IMR-90 (cell line): ENCODE measurements at regions not wholly inside any gene's neighbourhood (a gene's known extent, or its start where the extent isn't known, plus 50 kb on each side); places are given as distances from the start of the nearest gene placed in this dataset.

ENCODE experiments used
- ATAC-seq: fragments of 200-7000 bp; cut with Tn5 transposase; 2 replicates; pipeline ENCODE4 v1.9.1; 2020; ENCODE audit warnings: low read depth, mild to moderate bottlenecking, moderate library complexity
- BruUV-seq: library from RNA; stranded (reverse); fragments of 400-500 nt; replicated peaks from 2 replicates; lab custom pipeline; 2021; lab: Mats Ljungman, UMichigan
- CTCF ChIA-PET: fragments of 300-600 bp; formaldehyde crosslinking; extraction: SDS; loops from one replicate; lab custom pipeline; 2021; ENCODE audit warnings: antibody characterized with exemption; lab: Yijun Ruan, JAX
- POLR2A ChIA-PET: fragments of 300-600 bp; sonication (Branson Sonifier 250); formaldehyde crosslinking; loops from one replicate; lab custom pipeline; 2022; ENCODE audit warnings: antibody characterized with exemption; ENCODE audit not compliant: unreplicated experiment; lab: Charles Lee
- DNase-seq: peaks from one replicate; pipeline ENCODE4 v3.0.0; 2013
- H2AFZ ChIP-seq: replicated peaks from 2 replicates; pipeline ENCODE3; 2013; ENCODE audit warnings: low read length, mild to moderate bottlenecking; ENCODE audit not compliant: poor library complexity
- H2AK5ac ChIP-seq: 2 replicates; pipeline ENCODE4 v1.6.1; 2013; ENCODE audit warnings: low read depth, low read length, inconsistent platforms
- H2AK9ac ChIP-seq: replicated peaks from 2 replicates; pipeline ENCODE3; 2013; ENCODE audit warnings: mild to moderate bottlenecking, low read depth, low read length, moderate library complexity; ENCODE audit not compliant: poor library complexity
- H2BK120ac ChIP-seq: 2 replicates; pipeline ENCODE4 v1.6.1; 2013; ENCODE audit warnings: low read depth, low read length, inconsistent platforms
- H2BK15ac ChIP-seq: 3 replicates; pipeline ENCODE4 v1.6.1; 2013; ENCODE audit warnings: low read depth, low read length, inconsistent platforms
- H2BK20ac ChIP-seq: 2 replicates; pipeline ENCODE4 v1.6.1; 2013; ENCODE audit warnings: low read depth, mild to moderate bottlenecking, inconsistent platforms, low read length, moderate library complexity
- H2BK5ac ChIP-seq: 2 replicates; pipeline ENCODE4 v1.6.1; 2013; ENCODE audit warnings: mild to moderate bottlenecking, low read depth, low read length, inconsistent platforms; ENCODE audit not compliant: poor library complexity, severe bottlenecking
- H3K14ac ChIP-seq: replicated peaks from 2 replicates; pipeline ENCODE4 v1.6.1; 2013; ENCODE audit warnings: low read depth, low read length, inconsistent platforms
- H3K18ac ChIP-seq: 2 replicates; pipeline ENCODE4 v1.6.1; 2013; ENCODE audit warnings: low read depth, low read length, control low read depth
- H3K23ac ChIP-seq: 2 replicates; pipeline ENCODE4 v1.6.1; 2013; ENCODE audit warnings: low read depth, low read length, inconsistent platforms
- H3K27ac ChIP-seq: 2 replicates; pipeline ENCODE4 v1.5.1; 2013; ENCODE audit warnings: mild to moderate bottlenecking, control low read depth, low read length; ENCODE audit not compliant: insufficient read depth
- H3K27me3 ChIP-seq: 2 replicates; pipeline ENCODE4 v1.6.1; 2013; ENCODE audit warnings: low read length; ENCODE audit not compliant: control insufficient read depth, insufficient read depth
- H3K36me3 ChIP-seq: 2 replicates; pipeline ENCODE4 v1.6.1; 2013; ENCODE audit warnings: low read length, mixed read lengths; ENCODE audit not compliant: control insufficient read depth, insufficient read depth
- H3K4ac ChIP-seq: 2 replicates; pipeline ENCODE4 v1.6.1; 2013; ENCODE audit warnings: low read depth, low read length, inconsistent platforms
- H3K4me1 ChIP-seq: 2 replicates; pipeline ENCODE4 v1.6.1; 2013; ENCODE audit warnings: low read length, mixed read lengths; ENCODE audit not compliant: control insufficient read depth, insufficient read depth
- H3K4me2 ChIP-seq: 2 replicates; pipeline ENCODE4 v1.6.1; 2013; ENCODE audit warnings: low read depth, mild to moderate bottlenecking, control low read depth, low read length, moderate library complexity
- H3K4me3 ChIP-seq: 2 replicates; pipeline ENCODE4 v1.5.1; 2013; ENCODE audit warnings: low read depth, mild to moderate bottlenecking, control low read depth, low read length, moderate library complexity; ENCODE audit not compliant: insufficient read depth
- H3K56ac ChIP-seq: 2 replicates; pipeline ENCODE4 v1.6.1; 2013; ENCODE audit warnings: low read length, inconsistent platforms; ENCODE audit not compliant: insufficient read depth; ENCODE audit errors: extremely low read depth
- H3K79me1 ChIP-seq, 2 experiments: 2 replicates each; pipeline ENCODE4 v1.6.1; 2013; ENCODE audit warnings: low read length in 2 of 2, inconsistent platforms in 1 of 2, low read depth in 1 of 2
- H3K9ac ChIP-seq: 2 replicates; pipeline ENCODE4 v1.6.1; 2013; ENCODE audit warnings: low read depth, low read length, control low read depth
- H3K9me1 ChIP-seq: 2 replicates; pipeline ENCODE4 v1.6.1; 2013; ENCODE audit warnings: low read length, inconsistent platforms; ENCODE audit not compliant: insufficient read depth
- H3K9me3 ChIP-seq: 2 replicates; pipeline ENCODE4 v1.6.1; 2013; ENCODE audit warnings: low read length; ENCODE audit not compliant: control insufficient read depth, insufficient read depth
- H4K20me1 ChIP-seq: 2 replicates; pipeline ENCODE4 v1.6.1; 2013; ENCODE audit warnings: low read length, inconsistent platforms; ENCODE audit not compliant: insufficient read depth
- H4K5ac ChIP-seq: 2 replicates; pipeline ENCODE4 v1.6.1; 2013; ENCODE audit warnings: mild to moderate bottlenecking, low read depth, low read length, control low read depth
- H4K8ac ChIP-seq, 2 experiments: 2 replicates each; pipeline ENCODE4 v1.6.1; 2013; ENCODE audit warnings: low read depth in 2 of 2, low read length in 2 of 2, control low read depth in 1 of 2, inconsistent platforms in 1 of 2
- H4K91ac ChIP-seq: 2 replicates; pipeline ENCODE4 v1.6.1; 2013; ENCODE audit warnings: low read depth, low read length, inconsistent platforms; ENCODE audit not compliant: insufficient read depth
- CEBPB ChIP-seq: IDR thresholded peaks from 2 replicates; pipeline ENCODE4 v1.6.1; 2012; ENCODE audit warnings: low read depth, low read length, improper control_type of control experiment
- MAZ ChIP-seq: IDR thresholded peaks from 2 replicates; pipeline ENCODE4 v1.6.1; 2012; ENCODE audit warnings: low read depth, mild to moderate bottlenecking, low read length, improper control_type of control experiment, moderate library complexity, borderline replicate concordance
- SMC3 ChIP-seq: fragments of 150-350 bp; IDR thresholded peaks from 2 replicates; pipeline ENCODE4 v1.6.1; 2016; ENCODE audit warnings: low read depth, mild to moderate bottlenecking, antibody characterized with exemption, low read length, moderate library complexity
- WGBS, 2 experiments: methylation state at CpG; one replicate each; pipeline versions ENCODE4 v1.1.5 to v1.1.7; 2013; ENCODE audit warnings: missing lambda C conversion rate in 2 of 2; ENCODE audit not compliant: insufficient read length in 1 of 2; ENCODE audit errors: extremely low coverage in 2 of 2; 5-methylcytosine and 5-hydroxymethylcytosine counted together
- dilution Hi-C: fragments of 300-500 bp; cut with HindIII; formaldehyde crosslinking; loops from one replicate; pipeline ENCODE4 v1.14.3; 2018; ENCODE audit warnings: low sequenced_read_pairs; ENCODE audit not compliant: unreplicated experiment
- in situ Hi-C: fragments of 300-500 bp; cut with MboI; formaldehyde crosslinking; loops from 3 replicates; pipeline ENCODE4 v1.14.3; 2019; ENCODE audit warnings: low sequenced_read_pairs, inconsistent platforms, mixed read lengths
- intact Hi-C: fragments of 100-400 bp; cut with micrococcal nuclease; formaldehyde crosslinking; loops from 2 replicates; pipeline ENCODE4 v1.10.0; 2022

DNA sequence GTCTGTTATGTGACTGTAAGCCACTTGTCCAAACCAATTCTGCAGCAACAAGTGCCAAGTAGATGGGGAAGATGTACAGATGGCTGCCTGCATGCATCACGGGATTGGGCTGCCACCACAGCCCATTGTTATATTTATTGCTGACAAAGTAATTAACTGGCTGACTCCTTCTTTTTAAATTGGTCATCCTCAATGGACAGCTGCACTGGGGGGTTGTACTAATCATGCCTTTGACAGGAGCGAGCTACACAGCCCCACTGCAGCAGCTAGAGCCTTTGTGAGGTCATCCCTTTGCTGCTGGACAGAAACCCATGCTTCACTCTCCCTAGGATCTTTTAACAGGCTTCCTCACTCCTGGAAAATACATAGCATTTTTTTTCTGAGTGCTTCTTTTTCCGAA is 146.7 kb upstream of the CXXC4 start:
- no peak overlapping the region for H3K56ac ChIP-seq
- no peak overlapping the region for H3K4me2 ChIP-seq
- H3K18ac ChIP-seq: no peak overlapping the region
- no peak overlapping the region for H2AK9ac ChIP-seq
- no peak for DNase-seq
- H4K8ac ChIP-seq: no peak overlapping the region
- H3K23ac ChIP-seq: no peak overlapping the region
- H2BK5ac ChIP-seq: no peak overlapping the region
- in situ Hi-C loops (no loop called here), dilution Hi-C loops (no loop called here), intact Hi-C loops (no loop called here)
- H3K4me1 ChIP-seq: no peaks in the 10 kb centered on the region
- H3K9ac ChIP-seq: no peak overlapping the region
- no peak overlapping the region for H3K4me3 ChIP-seq
- H3K27ac ChIP-seq: no peak overlapping the region
- peaks cover 2% of the 10 kb centered on the region; the same call in 1 of the 2 replicates for H3K9me3 ChIP-seq
- ChIA-PET POLR2A (no interaction called here), CTCF (no interaction called here)
- no peak overlapping the region for H2BK120ac ChIP-seq
- no peaks in the 10 kb centered on the region for H3K79me1 ChIP-seq
- H3K9me1 ChIP-seq: no peaks in the 10 kb centered on the region
- no peak overlapping the region for H3K4ac ChIP-seq
- WGBS, 2 experiments: no CpG with 5 or more reads among the region's 3 CpGs
- H2BK20ac ChIP-seq: no peak overlapping the region
- no peak overlapping the region for H4K5ac ChIP-seq
- H2AK5ac ChIP-seq: no peak overlapping the region
- no peak overlapping the region for H4K91ac ChIP-seq
- H2BK15ac ChIP-seq: no peak overlapping the region
- TF ChIP-seq SMC3: no peak
- TF ChIP-seq MAZ: no peak
- TF ChIP-seq CEBPB: no peak
- no TSS peak for BruUV-seq
- H3K27me3 ChIP-seq: no peaks in the 10 kb centered on the region
- H2AFZ ChIP-seq: no peak overlapping the region
- no peaks in the 10 kb centered on the region for H3K36me3 ChIP-seq
- no peaks in the 10 kb centered on the region for H4K20me1 ChIP-seq
- ATAC-seq: no peak
- H3K14ac ChIP-seq: no peak overlapping the region
